Activated CD4-positive, alpha-beta T cell treated with anti-CD3 and anti-CD28 coated beads for 48 hours (primary cell): ENCODE measurements at regions not wholly inside any gene's neighbourhood (a gene's known extent, or its start where the extent isn't known, plus 50 kb on each side); places are given as distances from the start of the nearest gene placed in this dataset.

Source experiments
- DNase-seq: peaks from one replicate; pipeline ENCODE4 v3.0.0-alpha.2; 2020

DNA sequence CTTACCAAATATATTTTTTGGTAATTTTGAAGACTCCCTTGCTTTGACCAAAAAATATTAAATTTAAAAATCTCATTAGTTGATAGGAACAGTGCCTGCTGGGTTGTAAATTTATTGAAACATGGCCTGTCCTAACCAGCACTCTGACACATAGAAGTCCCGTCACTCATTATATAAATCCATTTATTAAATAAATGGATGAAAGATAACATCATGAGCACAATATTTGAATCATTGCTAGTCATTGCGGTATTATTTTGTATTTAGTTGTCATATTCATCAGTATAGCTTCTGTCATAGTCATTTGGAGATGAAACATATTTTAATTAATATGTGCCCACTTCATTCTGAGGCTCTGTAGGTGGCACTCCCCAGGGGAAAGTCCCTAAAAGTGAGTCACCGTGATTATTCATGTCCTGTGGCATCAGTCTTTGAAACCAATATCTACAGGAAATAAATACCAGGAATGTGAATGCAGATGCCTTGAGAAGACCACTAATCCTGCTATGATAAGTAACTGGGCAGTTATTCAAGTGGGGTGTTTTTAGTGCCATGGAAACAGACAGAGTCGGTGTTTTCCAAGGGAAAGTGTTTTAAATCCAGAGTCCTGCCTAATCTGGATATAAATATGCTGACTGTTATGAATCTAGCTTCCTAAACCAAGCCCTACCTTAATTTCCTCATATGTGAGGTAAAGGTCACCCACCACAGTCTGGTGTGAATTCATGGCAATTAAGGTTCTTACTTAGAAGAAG is 302.0 kb downstream of the DUSP10 start:
- DNase-seq: peak; percentile 56

DNA sequence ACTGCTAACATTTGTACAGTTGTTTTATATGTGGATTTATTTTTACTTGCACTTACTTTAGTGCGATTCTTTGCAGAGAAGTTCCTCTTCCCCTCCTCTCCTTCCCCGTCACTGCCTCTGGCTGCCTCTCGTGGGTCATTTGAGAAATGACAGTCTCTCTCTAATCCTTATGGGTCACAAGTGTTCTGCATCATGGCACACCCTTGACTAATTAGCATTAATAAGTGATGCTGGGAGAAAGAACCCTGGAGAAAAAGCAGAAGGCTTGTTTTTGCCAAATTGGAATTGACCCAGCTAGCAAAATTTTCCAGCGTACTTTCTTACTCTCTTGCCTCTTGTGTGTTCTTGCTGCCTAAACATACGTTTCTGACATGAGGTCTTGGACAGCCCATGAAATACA is 301.2 kb downstream of the DUSP10 start:
- no peak for DNase-seq

DNA sequence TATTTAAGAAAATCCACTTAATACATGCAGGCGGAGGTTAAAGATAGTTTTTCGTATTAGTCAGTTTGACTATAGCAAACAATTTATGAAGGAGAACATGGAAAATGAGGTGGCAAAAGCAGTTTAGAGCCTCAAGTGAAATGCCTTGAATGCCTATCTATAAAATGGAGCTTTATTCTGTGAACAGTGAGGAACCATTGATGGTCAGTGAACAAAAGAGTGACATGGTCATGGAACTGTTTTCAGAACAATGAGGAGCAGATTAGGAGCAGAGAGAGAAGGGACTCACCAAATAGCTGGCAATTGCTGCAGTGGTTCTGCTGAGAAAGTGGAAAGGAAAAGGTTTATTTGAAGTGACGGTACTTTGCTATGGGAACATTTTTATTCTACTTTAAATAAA is 299.8 kb downstream of the DUSP10 start:
- DNase-seq: no peak

DNA sequence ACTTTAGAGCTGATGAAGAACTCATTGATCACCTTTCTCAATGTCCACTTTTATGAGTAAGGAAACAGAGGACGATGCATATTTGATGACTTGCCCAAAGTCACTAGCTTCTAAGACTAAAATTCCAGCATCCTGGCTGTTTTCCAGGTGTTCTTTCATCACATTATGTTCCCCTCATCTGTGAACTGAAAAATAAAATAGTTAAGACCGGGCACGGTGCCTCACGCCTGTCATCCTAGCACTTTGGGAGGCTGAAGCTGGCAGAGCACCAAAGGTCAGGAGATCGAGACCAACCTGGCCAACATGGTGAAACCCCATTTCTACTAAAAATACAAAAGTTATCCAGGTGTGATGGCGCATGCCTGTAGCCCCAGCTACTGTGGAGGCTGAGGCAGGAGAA is 297.5 kb downstream of the DUSP10 start:
- DNase-seq: no peak

DNA sequence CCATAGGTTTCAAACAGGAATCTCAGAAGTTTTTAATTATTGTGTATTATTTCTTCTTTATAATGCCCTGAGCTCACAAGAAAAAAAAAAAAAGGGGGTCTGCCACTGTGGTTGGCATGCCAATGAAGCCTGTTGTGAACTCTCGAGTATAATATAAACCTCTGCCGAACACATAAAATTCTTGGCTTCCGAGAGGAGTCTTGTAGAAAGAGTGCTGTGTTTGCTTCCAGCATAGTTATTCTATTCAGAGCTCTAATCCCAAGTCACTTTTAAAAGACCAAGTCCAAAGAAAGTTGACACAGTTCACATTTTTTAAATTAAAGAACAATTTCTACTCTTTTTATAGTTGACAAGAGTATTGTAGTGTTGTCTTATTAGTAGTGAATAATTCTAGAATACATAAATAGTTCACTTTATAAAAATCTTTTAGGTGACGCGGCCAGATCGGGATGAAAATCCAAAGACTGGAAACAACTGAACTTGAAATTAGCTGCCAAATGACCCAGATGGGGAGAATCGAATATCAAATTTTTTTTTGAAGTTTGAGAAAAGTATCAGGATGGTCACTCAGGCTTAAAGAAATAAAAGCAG is 293.2 kb downstream of the DUSP10 start:
- no peak for DNase-seq

DNA sequence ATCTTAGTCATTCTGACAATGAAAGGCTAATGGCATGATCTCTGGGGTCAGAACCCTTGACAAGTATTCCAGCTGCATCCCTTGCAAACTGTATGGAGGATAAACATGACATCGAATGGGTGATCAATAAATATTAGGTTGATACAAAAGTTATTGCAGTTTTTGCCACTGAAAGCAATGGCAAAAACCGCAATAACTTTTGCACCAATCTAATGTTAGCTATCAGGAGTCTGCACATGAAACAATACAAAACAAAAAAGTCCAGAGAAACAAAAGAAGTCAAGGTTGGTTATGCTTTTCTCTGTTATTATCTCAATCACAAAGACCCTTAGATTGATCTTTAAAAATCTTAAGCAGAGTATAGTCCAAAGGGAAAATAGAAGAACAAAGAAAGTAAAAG is 292.7 kb downstream of the DUSP10 start:
- no peak for DNase-seq

DNA sequence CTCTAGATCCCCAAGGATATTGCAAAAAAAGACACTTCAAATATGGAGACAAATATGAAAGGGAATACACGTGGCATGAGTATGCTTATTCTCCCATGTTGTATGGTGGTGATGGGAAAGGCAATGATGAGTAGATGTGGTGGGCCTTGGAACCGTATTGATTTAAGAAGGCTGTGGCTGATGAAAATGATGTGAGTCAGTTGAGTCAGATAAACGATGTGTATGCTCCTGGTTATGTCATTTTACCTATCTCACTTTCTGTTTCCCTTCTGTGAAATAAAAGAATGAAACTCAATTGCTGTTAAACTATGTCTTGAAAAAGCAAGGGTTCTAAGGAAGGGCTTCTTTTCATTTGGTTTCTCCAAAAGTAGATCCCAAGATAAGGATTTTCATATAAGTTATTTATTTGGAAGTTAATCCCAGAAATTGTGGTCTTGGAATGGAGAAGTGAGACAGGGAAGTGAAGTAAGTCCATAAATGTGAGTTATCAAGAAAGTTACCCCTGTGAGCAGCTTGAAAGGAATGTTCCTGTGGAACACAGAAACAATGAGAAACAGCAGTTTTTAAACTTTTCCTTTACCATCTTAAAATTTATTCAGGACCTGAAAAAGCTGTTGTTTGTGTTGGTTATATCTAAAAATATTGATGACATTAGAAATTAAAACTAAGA is 292.0 kb downstream of the DUSP10 start:
- DNase-seq: no peak

DNA sequence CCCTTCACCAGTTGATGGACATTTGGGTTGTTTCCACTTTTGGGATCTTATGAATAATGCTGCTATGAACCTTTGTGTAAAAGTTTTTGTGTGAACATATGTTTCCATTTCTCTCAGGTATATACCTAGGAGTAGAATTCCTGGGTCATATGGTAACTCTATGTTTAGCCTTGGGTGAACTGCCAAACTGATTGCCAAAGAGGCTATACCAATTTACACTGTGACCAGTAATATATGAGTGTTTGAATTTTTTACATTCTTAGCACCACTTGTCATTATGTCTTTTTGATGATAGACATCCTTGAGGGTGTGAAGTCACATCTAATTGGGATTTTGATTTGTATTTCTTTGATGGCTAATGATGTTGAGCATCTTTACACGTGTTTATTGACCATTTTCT is 290.1 kb downstream of the DUSP10 start:
- no peak for DNase-seq

DNA sequence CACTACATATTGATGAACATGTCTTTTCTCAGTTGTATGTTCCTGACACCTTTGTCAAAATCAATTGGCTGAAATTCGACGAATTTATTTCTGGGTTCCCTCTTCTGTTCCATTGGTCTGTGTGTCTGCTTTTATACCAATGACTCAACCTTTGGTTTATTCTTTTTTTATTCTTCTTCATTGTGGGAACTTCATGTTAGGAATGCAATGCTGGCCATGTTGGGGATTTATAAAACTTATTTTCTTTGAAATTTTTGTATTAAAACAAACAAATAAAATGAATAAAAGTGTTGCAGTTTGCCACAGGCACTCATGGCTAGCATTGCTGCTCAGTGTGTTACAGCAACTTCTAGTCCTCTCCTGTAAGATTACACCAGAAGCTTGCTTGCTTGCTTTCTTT is 287.8 kb downstream of the DUSP10 start:
- DNase-seq: no peak

DNA sequence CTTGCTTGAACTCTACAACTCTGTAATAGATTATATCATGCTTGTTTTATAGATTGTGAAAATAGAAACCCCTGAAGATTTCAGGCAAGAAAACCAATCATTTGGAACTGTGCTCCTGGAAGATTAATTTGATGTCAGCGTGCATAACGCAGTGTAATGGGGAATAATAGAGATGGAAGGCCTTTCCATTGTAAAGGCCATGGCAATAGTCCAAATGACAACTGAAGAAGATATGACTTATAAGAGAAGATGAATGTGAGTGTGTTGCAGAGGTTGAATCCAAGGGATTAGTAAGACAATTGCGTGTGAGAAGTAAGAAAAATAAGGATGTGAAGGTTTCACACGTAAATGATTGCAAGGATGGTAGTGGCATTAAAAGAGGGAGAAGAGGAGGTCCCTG is 285.0 kb downstream of the DUSP10 start:
- DNase-seq: no peak

DNA sequence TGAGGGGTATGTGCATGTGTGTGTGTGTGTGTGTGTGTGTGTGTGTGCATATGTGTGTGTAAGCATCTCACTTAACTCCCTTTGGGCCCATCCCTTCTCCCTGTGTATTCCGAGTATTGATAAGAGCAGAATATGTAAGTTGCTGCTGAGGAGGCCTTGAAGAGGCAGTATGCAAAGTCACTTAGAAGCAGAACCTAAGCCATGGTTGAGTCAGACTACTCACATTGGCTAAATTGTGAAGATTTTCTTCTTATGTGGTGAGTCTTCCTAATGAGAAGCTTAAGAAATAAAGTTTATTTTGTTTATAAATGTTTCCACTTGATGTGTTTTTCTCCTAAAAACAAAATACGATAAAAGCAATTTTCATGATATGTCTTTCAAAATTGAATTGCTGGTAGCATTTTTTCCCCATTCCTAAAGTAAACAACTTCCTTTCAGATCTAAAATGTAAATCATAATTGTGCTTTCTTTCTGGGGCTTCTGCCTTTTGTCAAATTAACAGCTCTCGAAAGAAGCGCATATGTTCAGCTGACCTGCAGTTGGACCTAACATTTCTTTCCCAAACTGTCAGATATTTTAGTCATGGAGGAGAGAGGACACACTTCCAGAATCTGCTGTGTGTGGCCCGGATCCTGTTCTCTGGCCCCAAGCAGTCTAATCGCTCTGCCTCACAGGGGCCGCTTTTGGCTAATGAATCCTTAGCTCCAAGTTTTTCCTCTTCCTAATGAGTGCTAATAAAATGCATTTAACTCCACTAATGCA is 284.0 kb downstream of the DUSP10 start:
- no peak for DNase-seq

DNA sequence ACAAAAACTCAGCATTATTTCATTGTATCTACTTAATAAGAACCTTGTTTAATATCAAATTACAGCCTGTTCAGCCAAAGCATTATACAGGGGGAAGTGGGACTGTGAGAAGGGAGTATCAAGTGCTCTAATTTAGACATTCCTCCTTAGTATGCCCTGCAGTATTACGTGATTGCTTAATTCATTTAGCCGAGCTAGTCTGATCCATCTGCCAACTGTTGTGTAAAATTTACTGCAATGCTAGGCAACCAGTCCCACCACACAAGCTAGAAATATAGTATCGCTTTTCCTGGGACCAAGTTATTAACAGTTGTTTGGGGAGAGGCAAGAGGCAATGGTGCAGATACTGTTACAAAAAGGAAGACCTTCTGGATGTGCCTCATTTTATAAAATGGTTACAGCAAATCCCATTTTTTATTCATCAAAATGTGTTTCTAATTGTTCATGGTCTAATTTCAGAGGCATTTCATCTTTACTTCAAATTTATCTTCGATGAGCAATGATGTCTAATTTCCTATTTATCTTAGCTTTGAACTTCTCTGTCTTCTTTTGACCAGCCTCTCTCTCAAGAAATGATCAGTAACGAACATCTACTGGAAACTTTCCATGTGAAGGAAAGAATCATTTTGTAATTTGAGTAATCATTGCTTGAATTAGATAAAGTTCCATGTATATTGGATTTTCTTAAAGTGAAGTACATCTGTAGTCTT is 283.3 kb downstream of the DUSP10 start:
- DNase-seq: no peak

DNA sequence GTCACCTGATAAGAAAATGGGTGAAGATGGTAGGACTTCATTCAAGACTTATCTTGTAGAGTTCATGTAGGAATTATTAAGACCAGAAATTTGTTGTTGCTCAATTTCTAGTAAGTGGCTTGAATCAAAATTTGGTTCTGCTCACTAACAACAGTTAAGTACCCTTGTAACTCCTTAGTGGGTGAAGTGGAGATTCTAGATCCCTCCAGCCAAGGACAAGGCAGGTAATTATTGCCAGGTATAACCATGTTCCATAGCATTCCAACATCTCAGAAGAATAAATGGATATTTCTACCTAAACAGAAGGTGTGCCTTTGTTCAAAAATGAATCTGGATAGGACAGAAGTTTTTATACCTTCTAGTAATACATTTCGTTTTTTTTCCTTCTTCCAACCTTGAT is 282.3 kb downstream of the DUSP10 start:
- DNase-seq: no peak

DNA sequence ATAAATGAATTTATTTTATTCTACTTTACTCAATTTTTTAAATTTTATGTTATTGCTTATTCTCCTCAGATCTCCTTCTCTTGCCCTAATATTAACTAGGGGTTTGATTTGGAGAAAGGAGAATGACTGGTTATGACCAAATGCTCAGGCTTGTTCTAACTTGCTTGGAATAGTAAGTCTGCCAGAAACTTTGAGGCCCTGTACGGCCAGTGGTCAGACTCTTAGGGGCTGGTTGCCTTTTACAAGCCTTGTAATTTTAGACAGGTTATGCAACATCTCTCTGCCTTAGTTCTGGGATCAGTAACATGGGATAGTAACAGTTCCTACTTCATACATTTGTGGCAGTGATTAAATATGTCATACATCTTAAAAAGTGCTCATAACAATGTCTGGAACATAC is 279.5 kb downstream of the DUSP10 start:
- DNase-seq: no peak

DNA sequence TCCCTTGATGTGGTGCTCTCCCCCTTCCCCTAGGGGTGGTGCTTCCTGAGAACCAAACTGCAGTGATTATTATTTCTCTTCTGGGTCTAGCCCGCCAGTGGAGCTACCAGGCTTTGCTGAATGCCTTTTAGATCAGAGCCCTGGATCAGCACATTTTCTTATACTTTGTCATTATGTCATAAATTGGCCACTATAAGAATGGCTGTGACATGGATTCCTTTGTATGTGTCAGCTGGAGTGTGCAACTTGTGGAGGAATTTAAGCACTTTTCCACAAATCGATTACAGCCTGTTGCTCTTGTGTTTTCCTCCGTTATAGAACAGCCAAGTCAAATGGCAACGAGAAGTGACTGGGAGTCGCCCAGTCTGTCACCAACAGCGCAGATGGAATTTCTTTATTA is 273.3 kb downstream of the DUSP10 start:
- no peak for DNase-seq

DNA sequence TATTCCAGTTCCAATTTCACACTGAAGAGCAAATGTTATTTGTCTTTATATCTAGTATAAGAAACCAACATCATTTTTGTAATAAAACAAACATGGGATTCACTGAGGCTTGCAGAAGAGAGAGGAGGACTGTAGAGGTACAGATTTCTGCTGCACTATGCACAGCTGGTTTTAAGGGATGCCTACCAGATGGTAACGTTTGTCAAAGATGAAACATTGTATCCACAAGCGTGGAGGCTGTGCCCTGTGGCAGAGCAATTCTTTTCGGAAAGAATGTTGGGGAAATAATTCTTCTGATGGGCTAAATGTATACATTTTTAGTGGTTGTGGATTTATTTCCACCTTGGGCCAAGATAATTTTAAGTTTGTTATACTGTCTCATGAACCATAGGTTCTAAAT is 272.4 kb downstream of the DUSP10 start:
- DNase-seq: no peak

DNA sequence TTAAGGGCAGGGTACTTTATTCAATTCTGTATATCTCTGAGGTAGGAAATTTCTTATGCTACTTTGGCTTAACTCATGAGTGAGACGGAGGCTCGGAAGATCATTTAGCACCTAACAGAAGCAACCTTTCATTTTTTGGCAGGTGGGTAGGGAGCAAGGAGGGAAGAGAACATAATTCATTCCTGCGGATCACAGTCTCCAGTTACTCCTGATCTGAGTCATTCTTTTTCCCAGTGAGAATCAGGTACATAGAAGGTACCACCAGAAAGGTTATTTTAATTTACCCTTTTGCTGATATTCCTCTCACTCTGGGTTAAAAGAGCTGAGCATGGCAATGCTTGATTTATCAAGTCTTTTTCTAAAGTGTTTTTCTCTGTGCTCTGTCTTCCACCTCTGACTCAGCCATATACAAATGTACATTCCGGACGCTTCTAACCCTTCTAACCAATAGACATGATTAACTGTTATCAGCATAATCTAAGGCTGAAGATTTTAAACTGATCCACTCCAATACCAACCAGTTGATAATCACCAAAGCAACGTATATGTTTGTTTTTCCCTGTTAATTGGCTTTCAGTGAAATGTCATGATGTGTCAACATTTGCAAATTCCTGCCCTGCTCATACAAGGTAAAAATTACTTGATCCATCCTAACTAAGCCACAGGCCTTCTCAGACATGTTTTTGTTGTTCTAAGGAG is 271.7 kb downstream of the DUSP10 start:
- DNase-seq: no peak

DNA sequence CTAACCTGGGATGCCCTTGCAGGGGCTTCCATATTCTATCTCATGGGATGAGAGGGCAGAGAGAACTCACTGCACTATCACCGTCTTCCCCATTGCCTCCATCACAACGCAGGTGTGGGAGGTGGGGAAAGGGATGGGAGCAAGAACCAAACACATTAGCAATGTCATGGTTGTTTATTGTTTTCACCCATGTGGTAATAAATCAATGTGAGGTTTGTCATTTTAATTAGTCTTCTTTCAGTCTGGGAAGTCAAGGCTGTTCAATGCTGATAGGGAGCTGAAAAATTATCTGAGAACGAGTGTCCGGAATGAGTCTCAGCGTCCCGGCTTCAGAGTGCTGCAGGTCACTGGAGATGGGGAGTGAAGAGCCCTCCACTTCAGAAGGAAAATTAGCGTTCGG is 268.5 kb downstream of the DUSP10 start:
- no peak for DNase-seq

DNA sequence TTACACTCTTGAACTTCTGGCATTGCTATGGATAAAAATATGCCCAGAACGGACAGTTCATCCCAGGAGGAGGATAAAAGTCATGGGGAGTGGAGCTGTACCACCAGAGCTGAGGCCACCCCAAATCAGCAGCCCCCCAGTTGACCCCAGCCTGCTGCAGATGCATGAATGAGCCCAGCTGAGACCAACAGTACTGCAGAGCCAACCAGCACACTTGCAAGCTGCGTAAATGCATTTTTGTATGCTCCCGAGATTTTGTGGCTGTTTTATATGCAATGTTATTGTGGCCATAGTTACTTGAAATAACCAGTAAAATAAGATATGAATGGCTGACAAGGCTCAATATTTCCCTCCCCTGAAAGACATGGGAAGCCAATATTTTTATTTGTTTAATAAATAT is 264.6 kb downstream of the DUSP10 start:
- DNase-seq: no peak

DNA sequence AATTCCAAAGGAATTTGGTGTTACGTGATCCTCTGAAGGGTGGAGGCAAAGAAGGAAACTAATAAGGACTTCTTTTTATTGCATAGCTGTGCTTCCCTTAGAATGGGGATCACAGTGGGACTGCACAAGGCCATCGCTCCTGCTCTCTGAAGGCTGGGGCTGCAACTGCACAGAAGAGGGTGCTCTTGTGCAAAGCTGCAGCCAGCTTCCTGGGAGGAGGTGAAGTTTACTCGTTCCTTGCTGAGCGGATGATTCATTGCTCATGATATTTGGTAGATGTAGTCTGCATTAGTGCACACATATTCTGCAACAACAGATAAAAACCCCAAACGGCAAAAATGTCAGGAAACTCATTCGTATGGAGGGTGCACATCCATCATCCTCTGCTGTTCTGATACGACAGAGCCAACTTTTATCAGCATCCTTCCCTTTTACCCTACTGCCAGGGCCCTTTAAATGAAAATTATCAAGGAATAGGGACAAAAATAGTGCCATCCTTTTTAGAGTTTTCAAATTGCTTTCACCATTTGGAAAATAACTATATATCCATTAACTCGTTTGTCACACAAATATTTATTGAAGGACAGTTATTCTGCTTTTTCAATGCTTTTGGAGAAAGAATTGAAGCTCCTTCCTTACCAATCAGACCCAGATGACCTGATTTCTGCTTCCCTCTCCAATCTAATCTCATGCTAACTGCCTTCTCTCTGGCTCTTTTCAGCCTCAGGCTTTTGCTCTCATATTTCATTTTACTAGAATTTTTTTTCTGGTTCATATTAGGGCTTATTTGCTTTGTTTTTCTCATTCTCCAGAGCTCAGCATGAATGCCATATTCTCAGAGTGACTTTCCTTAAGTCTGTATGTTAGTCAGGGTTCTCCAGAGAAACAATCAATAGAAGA is 263.6 kb downstream of the DUSP10 start:
- DNase-seq: peak; percentile 62

DNA sequence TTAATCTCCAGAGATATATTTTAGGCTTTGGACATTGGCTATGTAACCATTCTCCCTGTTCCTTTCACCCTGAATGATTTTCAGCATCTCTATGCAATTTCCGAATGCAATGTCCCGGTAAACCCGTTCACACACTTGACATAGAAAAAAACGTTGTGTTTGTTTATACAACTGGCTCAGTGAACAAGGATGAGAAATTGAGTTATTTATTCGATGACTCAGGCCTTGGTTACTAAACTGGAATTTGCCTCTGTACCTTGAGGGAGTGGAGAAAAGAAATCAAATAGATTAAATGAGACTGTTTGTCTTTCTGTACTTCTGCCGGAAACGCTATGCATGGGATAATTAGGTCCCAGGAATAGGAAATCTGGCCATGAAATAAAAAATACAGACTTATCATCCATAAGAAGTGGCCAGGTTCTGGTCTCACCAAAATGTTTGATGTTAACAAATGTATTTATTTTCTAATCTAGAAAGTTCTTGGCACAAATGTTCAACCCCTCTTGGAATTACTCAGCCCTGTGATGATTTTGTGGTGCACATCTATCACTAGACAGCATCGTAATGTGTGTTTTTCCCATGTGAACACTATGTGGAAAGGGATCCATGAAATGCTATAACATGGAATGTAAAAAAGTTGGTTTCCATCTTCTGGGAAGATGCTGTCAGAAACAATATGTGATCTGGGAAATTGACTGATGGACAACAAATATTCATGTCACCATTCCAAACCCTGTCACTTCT is 253.9 kb downstream of the DUSP10 start:
- no peak for DNase-seq
